Uterus (tissue), 2 donors: ENCODE measurements at regions not wholly inside any gene's neighbourhood (a gene's known extent, or its start where the extent isn't known, plus 50 kb on each side); places are given as distances from the start of the nearest gene placed in this dataset.

Source experiments
- POLR2A ChIP-seq, 2 donors: fragments of 450-650 bp; IDR thresholded peaks; one replicate each; pipeline ENCODE4 v1.6.1; 2016; ENCODE audit warnings: antibody characterized with exemption in 2 of 2, mild to moderate bottlenecking in 1 of 2, moderate library complexity in 1 of 2
- TF ChIP-seq, protein P1 (sequence below), 4 experiments: fragments of 200-600 bp in 2 of 4; fragments of 450-650 bp in 2 of 4; sonication (generic) in 2 of 4; IDR thresholded peaks; one replicate each; pipeline ENCODE4 v1.5.1; 2016 to 2019; ENCODE audit warnings: antibody characterized with exemption in 4 of 4, mild to moderate bottlenecking in 2 of 4, moderate library complexity in 1 of 4

DNA sequence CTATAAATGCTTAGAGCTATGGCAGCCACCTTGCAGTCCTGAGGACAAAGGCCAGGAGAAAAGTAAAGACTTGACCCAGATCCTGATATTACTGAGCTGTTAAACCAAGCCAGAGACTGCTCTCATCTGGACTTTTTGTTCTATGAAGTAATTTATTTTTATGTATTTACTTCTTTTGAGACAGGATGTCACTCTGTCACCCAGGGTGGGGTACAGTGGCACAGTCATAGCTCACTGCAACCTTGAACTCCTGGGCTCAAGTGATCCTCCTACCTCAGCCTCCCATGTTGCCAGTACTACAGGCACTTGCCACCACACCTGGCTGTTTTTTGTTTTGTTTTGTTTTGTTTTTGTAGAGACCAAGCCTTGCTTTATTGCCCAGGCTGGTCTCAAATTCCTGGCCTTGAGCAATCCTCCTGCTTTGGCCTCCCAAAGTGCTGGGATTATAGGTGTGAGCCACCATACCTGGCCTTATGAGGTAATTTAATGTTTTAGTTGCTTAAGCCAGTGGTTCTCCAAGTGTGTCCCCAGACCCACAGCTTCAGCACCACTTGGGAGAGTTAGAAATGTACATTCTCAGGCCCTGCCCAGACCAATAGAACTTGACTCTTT is 112.1 kb downstream of the COPRS start:
- TF ChIP-seq, protein P1, sequence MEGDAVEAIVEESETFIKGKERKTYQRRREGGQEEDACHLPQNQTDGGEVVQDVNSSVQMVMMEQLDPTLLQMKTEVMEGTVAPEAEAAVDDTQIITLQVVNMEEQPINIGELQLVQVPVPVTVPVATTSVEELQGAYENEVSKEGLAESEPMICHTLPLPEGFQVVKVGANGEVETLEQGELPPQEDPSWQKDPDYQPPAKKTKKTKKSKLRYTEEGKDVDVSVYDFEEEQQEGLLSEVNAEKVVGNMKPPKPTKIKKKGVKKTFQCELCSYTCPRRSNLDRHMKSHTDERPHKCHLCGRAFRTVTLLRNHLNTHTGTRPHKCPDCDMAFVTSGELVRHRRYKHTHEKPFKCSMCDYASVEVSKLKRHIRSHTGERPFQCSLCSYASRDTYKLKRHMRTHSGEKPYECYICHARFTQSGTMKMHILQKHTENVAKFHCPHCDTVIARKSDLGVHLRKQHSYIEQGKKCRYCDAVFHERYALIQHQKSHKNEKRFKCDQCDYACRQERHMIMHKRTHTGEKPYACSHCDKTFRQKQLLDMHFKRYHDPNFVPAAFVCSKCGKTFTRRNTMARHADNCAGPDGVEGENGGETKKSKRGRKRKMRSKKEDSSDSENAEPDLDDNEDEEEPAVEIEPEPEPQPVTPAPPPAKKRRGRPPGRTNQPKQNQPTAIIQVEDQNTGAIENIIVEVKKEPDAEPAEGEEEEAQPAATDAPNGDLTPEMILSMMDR (IDR thresholded peaks at IDR 0.05) = no peak
- TF ChIP-seq POLR2A (IDR thresholded peaks at IDR 0.05) = no peak
